NCI-H2171 (cell line): ENCODE measurements at regions not wholly inside any gene's neighbourhood (a gene's known extent, or its start where the extent isn't known, plus 50 kb on each side); places are given as distances from the start of the nearest gene placed in this dataset.
"Not testable (repeated sequence)": the region's sequence is repeated elsewhere in the genome, so short reads cannot be mapped to it uniquely, and the experiment has no call there.

Experiments
- DNase-seq: peaks from one replicate; lab custom pipeline; 2025; lab: John Stamatoyannopoulos, UW

- DNase-seq, result no peak
Observed at GRCh38 chr14:44785096-44785495, 176.7 kb downstream of the KLHL28 start.

GRCh38 chr14:44783901-44784300 lies 177.8 kb downstream of the KLHL28 start:
- DNase-seq, result no peak

GRCh38 chr14:44782775-44783238 lies 178.9 kb downstream of the KLHL28 start:
- DNase-seq, result no peak

GRCh38 chr14:44780989-44781388 lies 180.8 kb downstream of the KLHL28 start:
- DNase-seq, result no peak

- DNase-seq, result no peak
Observed at GRCh38 chr14:44778604-44779003, 183.1 kb downstream of the KLHL28 start.

- no peak for DNase-seq
Observed at GRCh38 chr14:44777584-44777983, 184.2 kb downstream of the KLHL28 start.

- no peak for DNase-seq
Observed at GRCh38 chr14:44775248-44775647, 186.5 kb downstream of the KLHL28 start.

GRCh38 chr14:44774396-44774795 lies 187.4 kb downstream of the KLHL28 start:
- no peak for DNase-seq

GRCh38 chr14:44771496-44771895 lies 190.3 kb downstream of the KLHL28 start:
- DNase-seq, result no peak

GRCh38 chr14:44770201-44770600 lies 191.5 kb downstream of the KLHL28 start:
- no peak for DNase-seq

- DNase-seq, result no peak
Observed at GRCh38 chr14:44768935-44769334, 192.8 kb downstream of the KLHL28 start.

GRCh38 chr14:44767646-44768173 lies 194.0 kb downstream of the KLHL28 start:
- DNase-seq, result no peak

GRCh38 chr14:44766285-44766684 lies 195.5 kb downstream of the KLHL28 start:
- DNase-seq, result no peak

- no peak for DNase-seq
Observed at GRCh38 chr14:44763356-44763755, 198.4 kb downstream of the KLHL28 start.

GRCh38 chr14:44759277-44759676 lies 202.5 kb downstream of the KLHL28 start:
- no peak for DNase-seq

GRCh38 chr14:44756554-44756953 lies 205.2 kb downstream of the KLHL28 start:
- DNase-seq, result no peak

GRCh38 chr14:44745371-44745770 lies 216.4 kb downstream of the KLHL28 start:
- no peak for DNase-seq

- no peak for DNase-seq
Observed at GRCh38 chr14:44742202-44742601, 219.5 kb downstream of the KLHL28 start.

GRCh38 chr14:44741431-44741830 lies 220.3 kb downstream of the KLHL28 start:
- DNase-seq, result no peak

GRCh38 chr14:44736326-44736725 lies 225.4 kb downstream of the KLHL28 start:
- no peak for DNase-seq

- DNase-seq, result no peak
Observed at GRCh38 chr14:44732144-44732543, 225.1 kb upstream of the FSCB start.

GRCh38 chr14:44730860-44731259 lies 223.8 kb upstream of the FSCB start:
- DNase-seq, result no peak

- not testable (repeated sequence) for DNase-seq
Observed at GRCh38 chr14:44721395-44721794, 214.3 kb upstream of the FSCB start.

- DNase-seq, result no peak
Observed at GRCh38 chr14:44720707-44721106, 213.6 kb upstream of the FSCB start.
